K562 (cell line): ENCODE measurements at regions not wholly inside any gene's neighbourhood (a gene's known extent, or its start where the extent isn't known, plus 50 kb on each side); places are given as distances from the start of the nearest gene placed in this dataset.

Experiments used
- ATAC-seq: fragments of 200-7000 bp; cut with Tn5 transposase; 3 replicates; pipeline ENCODE4 v1.9.1; 2020; ENCODE audit warnings: moderate library complexity
- BruUV-seq: library from RNA; stranded (reverse); fragments of 400-500 nt; replicated peaks from 2 replicates; lab custom pipeline; 2021; lab: Mats Ljungman, UMichigan
- CTCF ChIA-PET: fragments of 300-600 bp; formaldehyde crosslinking; extraction: SDS; loops from one replicate; lab custom pipeline; 2021; ENCODE audit warnings: low intra/inter-chr PET ratio; lab: Yijun Ruan, JAX
- POLR2A ChIA-PET: fragments of 300-600, 350-650 bp; sonication (Branson Sonifier 250); formaldehyde crosslinking; extraction: SDS; loops from one replicate; lab custom pipeline; 2021; ENCODE audit warnings: antibody characterized with exemption, inconsistent platforms; lab: Yijun Ruan, JAX
- DNase-seq, 4 experiments: peaks; one replicate each; pipeline versions ENCODE4 v3.0.0 to v3.0.0-alpha.2; 2011 to 2018; ENCODE audit warnings: low spot score in 3 of 4, mixed read lengths in 3 of 4; ENCODE audit errors: extremely low read depth in 1 of 4
- FAIRE-seq: peaks from 2 replicates; lab custom pipeline; 2011; peaks lifted over from hg19 to GRCh38; lab: Jason Lieb, UNC
- H2AFZ ChIP-seq: 2 replicates; pipeline ENCODE4 v1.6.0; 2011; ENCODE audit warnings: low read depth, low read length, control low read depth, inconsistent platforms
- H3K27ac ChIP-seq: fragments of 200-600 bp; 3 replicates; pipeline ENCODE4 v1.8.0; 2011; ENCODE audit warnings: low read depth, mild to moderate bottlenecking, control low read depth, inconsistent platforms, low read length, moderate library complexity, mixed read lengths; ENCODE audit errors: extremely low read depth
- H3K27me3 ChIP-seq, 2 experiments: fragments of 300-600 bp in 1 of 2; 2 replicates in 1 of 2; 3 replicates in 1 of 2; pipeline versions ENCODE4 v1.6.0 to v1.8.0; 2011; ENCODE audit warnings: inconsistent platforms in 2 of 2, low read length in 2 of 2, mild to moderate bottlenecking in 1 of 2, mixed read lengths in 1 of 2, moderate library complexity in 1 of 2; ENCODE audit not compliant: control insufficient read depth in 2 of 2, insufficient read depth in 2 of 2
- H3K36me3 ChIP-seq: fragments of 300-600 bp; 3 replicates; pipeline ENCODE4 v1.8.0; 2011; ENCODE audit warnings: mild to moderate bottlenecking, low read length, inconsistent platforms; ENCODE audit not compliant: control insufficient read depth, insufficient read depth
- H3K4me1 ChIP-seq, 2 experiments: fragments of 200-600 bp in 1 of 2; replicated peaks in 1 of 2; 2 replicates in 1 of 2; 3 replicates in 1 of 2; pipeline versions ENCODE4 v1.5.1 to v1.8.0; 2011; ENCODE audit warnings: inconsistent platforms in 2 of 2, low read length in 2 of 2, mild to moderate bottlenecking in 1 of 2, mixed read lengths in 1 of 2, moderate library complexity in 1 of 2; ENCODE audit not compliant: control insufficient read depth in 2 of 2, insufficient read depth in 2 of 2
- H3K4me2 ChIP-seq: 2 replicates; pipeline ENCODE4 v1.6.1; 2011; ENCODE audit warnings: low read length, control low read depth, inconsistent platforms, mixed read lengths; ENCODE audit not compliant: insufficient read depth
- H3K4me3 ChIP-seq: fragments of 200-600 bp; sonication (generic), shearing (Covaris generic); 2 replicates; pipeline ENCODE4 v1.5.1; 2016; ENCODE audit warnings: control low read depth, inconsistent platforms
- H3K79me2 ChIP-seq: fragments of 200-600 bp; 3 replicates; pipeline ENCODE4 v1.8.0; 2011; ENCODE audit warnings: low read length, inconsistent platforms; ENCODE audit not compliant: control insufficient read depth, insufficient read depth
- H3K9ac ChIP-seq, 2 experiments: 2 replicates each; pipeline versions ENCODE4 v1.6.0 to v1.6.1; 2011; ENCODE audit warnings: low read depth in 2 of 2, low read length in 2 of 2, control low read depth in 1 of 2, inconsistent platforms in 1 of 2, mild to moderate bottlenecking in 1 of 2, mixed read lengths in 1 of 2; ENCODE audit not compliant: insufficient read depth in 1 of 2
- H3K9me1 ChIP-seq: one replicate; pipeline ENCODE4 v1.6.0; 2011; ENCODE audit warnings: inconsistent platforms, mild to moderate bottlenecking, low read length, moderate library complexity; ENCODE audit not compliant: control insufficient read depth, insufficient read depth
- H3K9me3 ChIP-seq: replicated peaks from 2 replicates; pipeline ENCODE4 v1.5.1; 2011; ENCODE audit warnings: low read depth, low read length, inconsistent platforms; ENCODE audit not compliant: control insufficient read depth, insufficient read depth
- H4K20me1 ChIP-seq: replicated peaks from 2 replicates; pipeline ENCODE4 v1.6.1; 2011; ENCODE audit warnings: low read length, inconsistent platforms, mixed read lengths; ENCODE audit not compliant: control insufficient read depth, insufficient read depth
- BRCA1 ChIP-seq, 2 experiments: fragments of 450-650 bp in 1 of 2; sonication (generic) in 1 of 2; formaldehyde crosslinking in 1 of 2; IDR thresholded peaks; 2 replicates each; pipeline versions ENCODE4 v1.5.0 to v1.6.1; 2017 to 2020; ENCODE audit warnings: mild to moderate bottlenecking in 1 of 2, missing genetic modification reagents in 1 of 2
- C11orf30 ChIP-seq: fragments of 450-650 bp; IDR thresholded peaks from 2 replicates; pipeline ENCODE4 v1.6.1; 2016; ENCODE audit warnings: low read depth, mild to moderate bottlenecking
- CTBP1 ChIP-seq: fragments of 450-650 bp; IDR thresholded peaks from 2 replicates; pipeline ENCODE4 v1.6.1; 2016; ENCODE audit warnings: borderline replicate concordance
- HNRNPL ChIP-seq: fragments of 200-400 bp; formaldehyde crosslinking; IDR thresholded peaks from 2 replicates; pipeline ENCODE4 v1.6.1; 2017; ENCODE audit warnings: low read depth, mild to moderate bottlenecking, low read length
- JUN ChIP-seq, 2 experiments: sonication (generic) in 1 of 2; formaldehyde crosslinking in 1 of 2; IDR thresholded peaks; 2 replicates each; pipeline versions ENCODE4 v1.6.1 to v1.8.0; 2012 to 2022; ENCODE audit warnings: borderline replicate concordance in 2 of 2, mild to moderate bottlenecking in 2 of 2, improper control_type of control experiment in 1 of 2, low read depth in 1 of 2, low read length in 1 of 2, missing genetic modification reagents in 1 of 2
- MED1 ChIP-seq: sonication (generic); formaldehyde crosslinking; IDR thresholded peaks from 2 replicates; pipeline ENCODE4 v1.8.1; 2023; ENCODE audit warnings: missing genetic modification reagents, borderline replicate concordance
- NCOA2 ChIP-seq, 2 experiments: fragments of 450-650 bp; IDR thresholded peaks; 2 replicates each; pipeline ENCODE4 v1.6.1; 2018; ENCODE audit warnings: mild to moderate bottlenecking in 2 of 2, moderate library complexity in 1 of 2; ENCODE audit not compliant: partially characterized antibody in 2 of 2
- PHB ChIP-seq: fragments of 250-450 bp; sonication (Bioruptor Pico); IDR thresholded peaks from 2 replicates; pipeline ENCODE4 v1.5.0; 2021
- SLC30A9 ChIP-seq: fragments of 250-450 bp; sonication (Bioruptor Pico); IDR thresholded peaks from 2 replicates; pipeline ENCODE4 v1.8.0; 2022; ENCODE audit warnings: mild to moderate bottlenecking, moderate library complexity
- SPI1 ChIP-seq: IDR thresholded peaks from 2 replicates; pipeline ENCODE4 v1.6.1; 2011; ENCODE audit warnings: low read depth, low read length, control low read depth, borderline replicate concordance
- XRCC3 ChIP-seq: fragments of 450-650 bp; IDR thresholded peaks from 2 replicates; pipeline ENCODE4 v1.6.1; 2017; ENCODE audit warnings: mild to moderate bottlenecking, moderate library complexity
- ZNF696 ChIP-seq: fragments of 250-450 bp; sonication (Bioruptor Pico); conservative IDR thresholded peaks from 2 replicates; pipeline ENCODE4 v1.4.0; 2020; ENCODE audit warnings: mild to moderate bottlenecking, moderate library complexity
- WGBS: fragments of 100-300 bp; shearing (Covaris generic); methylation state at CpG from one replicate; pipeline ENCODE4 v1.1.6; 2016; ENCODE audit warnings: low coverage, mixed read lengths; ENCODE audit not compliant: insufficient coverage; ENCODE audit errors: missing lambda C conversion rate; 5-methylcytosine and 5-hydroxymethylcytosine counted together
- in situ Hi-C: fragments of 300-500 bp; cut with MboI; formaldehyde crosslinking; loops from 4 replicates; pipeline ENCODE4 v1.15.0; 2018; ENCODE audit warnings: inconsistent platforms, mixed read lengths
- intact Hi-C: fragments of 100-400 bp; cut with micrococcal nuclease; formaldehyde crosslinking; loops from 2 replicates; pipeline ENCODE4 v1.14.2; 2022
- TF ChIP-seq, protein P1 (sequence below): fragments of 450-650 bp; IDR thresholded peaks from 2 replicates; pipeline ENCODE4 v1.6.1; 2016; ENCODE audit warnings: missing biosample characterization, missing genetic modification characterization
- TF ChIP-seq, protein P2 (sequence below): fragments of 250-450 bp; sonication (Bioruptor Pico); IDR thresholded peaks from 2 replicates; pipeline ENCODE4 v1.4.0; 2020

DNA sequence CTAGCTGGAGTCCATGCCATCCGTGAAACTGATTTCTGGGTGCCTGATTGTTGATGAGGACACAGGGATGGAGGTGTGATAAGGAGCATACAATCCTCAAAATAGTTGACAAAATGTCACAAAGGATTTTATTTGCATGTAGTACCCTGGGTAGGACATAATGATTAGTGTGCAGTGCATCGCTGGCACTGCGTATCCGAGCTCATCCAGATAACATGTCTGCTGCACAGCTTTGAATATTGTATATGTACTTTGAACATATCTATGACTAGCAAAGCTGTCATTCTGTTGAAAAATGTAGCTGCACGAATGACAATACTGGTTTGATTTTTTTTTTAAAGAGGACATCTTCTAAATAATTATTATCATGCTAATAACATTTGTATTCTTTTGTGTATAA, 529.7 kb upstream of the FANCL start:
- Histone ChIP-seq H3K9me1 (no peaks in the 10 kb centered on the region), H4K20me1 (no peaks in the 10 kb centered on the region), H3K4me3 (no peak overlapping the region), H3K9me3 (no peaks in the 10 kb centered on the region), H3K9ac (no peak overlapping the region), H2AFZ (peak overlapping the region; percentile 32; the same call in 1 of the 2 replicates), H3K27me3 (no peaks in the 10 kb centered on the region), H3K4me1 (no peaks in the 10 kb centered on the region), H3K36me3 (no peaks in the 10 kb centered on the region), H3K27ac (no peak overlapping the region), H3K4me2 (no peak overlapping the region), H3K79me2 (no peaks in the 10 kb centered on the region)
- POLR2A ChIA-PET = no interaction called here
- DNase-seq (no peak), FAIRE-seq (no peak), ATAC-seq (no peak)
- TF ChIP-seq PHB (CRISPR knock-in tag) (no peak), ZNF696 (CRISPR knock-in tag) (no peak), NCOA2 (IDR thresholded peaks at IDR 0.05; ENCODE audit: partially characterized antibody in 2 of 2) (no peak), SLC30A9 (CRISPR knock-in tag) (no peak), JUN (IDR thresholded peaks at IDR 0.05; ENCODE audit: borderline replicate concordance, low read depth, low read length) (no peak), JUN (CRISPR knock-in tag; IDR thresholded peaks at IDR 0.05; ENCODE audit: borderline replicate concordance) (no peak), CTBP1 (no peak), HNRNPL (no peak), C11orf30 (no peak), XRCC3 (no peak), SPI1 (no peak), BRCA1 (IDR thresholded peaks at IDR 0.05) (no peak), BRCA1 (CRISPR knock-in tag; IDR thresholded peaks at IDR 0.05) (no peak), MED1 (CRISPR knock-in tag) (no peak)
- TF ChIP-seq, protein P1, sequence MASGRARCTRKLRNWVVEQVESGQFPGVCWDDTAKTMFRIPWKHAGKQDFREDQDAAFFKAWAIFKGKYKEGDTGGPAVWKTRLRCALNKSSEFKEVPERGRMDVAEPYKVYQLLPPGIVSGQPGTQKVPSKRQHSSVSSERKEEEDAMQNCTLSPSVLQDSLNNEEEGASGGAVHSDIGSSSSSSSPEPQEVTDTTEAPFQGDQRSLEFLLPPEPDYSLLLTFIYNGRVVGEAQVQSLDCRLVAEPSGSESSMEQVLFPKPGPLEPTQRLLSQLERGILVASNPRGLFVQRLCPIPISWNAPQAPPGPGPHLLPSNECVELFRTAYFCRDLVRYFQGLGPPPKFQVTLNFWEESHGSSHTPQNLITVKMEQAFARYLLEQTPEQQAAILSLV (tag) = no peak
- TF ChIP-seq, protein P2, sequence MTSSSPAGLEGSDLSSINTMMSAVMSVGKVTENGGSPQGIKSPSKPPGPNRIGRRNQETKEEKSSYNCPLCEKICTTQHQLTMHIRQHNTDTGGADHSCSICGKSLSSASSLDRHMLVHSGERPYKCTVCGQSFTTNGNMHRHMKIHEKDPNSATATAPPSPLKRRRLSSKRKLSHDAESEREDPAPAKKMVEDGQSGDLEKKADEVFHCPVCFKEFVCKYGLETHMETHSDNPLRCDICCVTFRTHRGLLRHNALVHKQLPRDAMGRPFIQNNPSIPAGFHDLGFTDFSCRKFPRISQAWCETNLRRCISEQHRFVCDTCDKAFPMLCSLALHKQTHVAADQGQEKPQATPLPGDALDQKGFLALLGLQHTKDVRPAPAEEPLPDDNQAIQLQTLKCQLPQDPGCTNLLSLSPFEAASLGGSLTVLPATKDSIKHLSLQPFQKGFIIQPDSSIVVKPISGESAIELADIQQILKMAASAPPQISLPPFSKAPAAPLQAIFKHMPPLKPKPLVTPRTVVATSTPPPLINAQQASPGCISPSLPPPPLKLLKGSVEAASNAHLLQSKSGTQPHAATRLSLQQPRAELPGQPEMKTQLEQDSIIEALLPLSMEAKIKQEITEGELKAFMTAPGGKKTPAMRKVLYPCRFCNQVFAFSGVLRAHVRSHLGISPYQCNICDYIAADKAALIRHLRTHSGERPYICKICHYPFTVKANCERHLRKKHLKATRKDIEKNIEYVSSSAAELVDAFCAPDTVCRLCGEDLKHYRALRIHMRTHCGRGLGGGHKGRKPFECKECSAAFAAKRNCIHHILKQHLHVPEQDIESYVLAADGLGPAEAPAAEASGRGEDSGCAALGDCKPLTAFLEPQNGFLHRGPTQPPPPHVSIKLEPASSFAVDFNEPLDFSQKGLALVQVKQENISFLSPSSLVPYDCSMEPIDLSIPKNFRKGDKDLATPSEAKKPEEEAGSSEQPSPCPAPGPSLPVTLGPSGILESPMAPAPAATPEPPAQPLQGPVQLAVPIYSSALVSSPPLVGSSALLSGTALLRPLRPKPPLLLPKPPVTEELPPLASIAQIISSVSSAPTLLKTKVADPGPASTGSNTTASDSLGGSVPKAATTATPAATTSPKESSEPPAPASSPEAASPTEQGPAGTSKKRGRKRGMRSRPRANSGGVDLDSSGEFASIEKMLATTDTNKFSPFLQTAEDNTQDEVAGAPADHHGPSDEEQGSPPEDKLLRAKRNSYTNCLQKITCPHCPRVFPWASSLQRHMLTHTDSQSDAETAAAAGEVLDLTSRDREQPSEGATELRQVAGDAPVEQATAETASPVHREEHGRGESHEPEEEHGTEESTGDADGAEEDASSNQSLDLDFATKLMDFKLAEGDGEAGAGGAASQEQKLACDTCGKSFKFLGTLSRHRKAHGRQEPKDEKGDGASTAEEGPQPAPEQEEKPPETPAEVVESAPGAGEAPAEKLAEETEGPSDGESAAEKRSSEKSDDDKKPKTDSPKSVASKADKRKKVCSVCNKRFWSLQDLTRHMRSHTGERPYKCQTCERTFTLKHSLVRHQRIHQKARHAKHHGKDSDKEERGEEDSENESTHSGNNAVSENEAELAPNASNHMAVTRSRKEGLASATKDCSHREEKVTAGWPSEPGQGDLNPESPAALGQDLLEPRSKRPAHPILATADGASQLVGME = no peak
- intact Hi-C loops (loop anchor here (5.0 kb wide), 1 partner anchor 811 kb away; no protein-coding TSS in a partner anchor), in situ Hi-C loops (no loop called here)
- 53% methylated on average over 5 of the region's 5 CpGs for WGBS
- BruUV-seq = no TSS peak
- CTCF ChIA-PET = no interaction called here
